Activated naive CD8-positive, alpha-beta T cell treated with anti-CD3 and anti-CD28 coated beads, Interleukin-2, amount 50 U/mL, for 24 hours (primary cell): ENCODE measurements at regions not wholly inside any gene's neighbourhood (a gene's known extent, or its start where the extent isn't known, plus 50 kb on each side); places are given as distances from the start of the nearest gene placed in this dataset.

Source experiments
- ATAC-seq: fragments of 150-1000 bp; cut with Tn5 transposase; one replicate; pipeline ENCODE4 v1.10.0; 2021
- DNase-seq: peaks from one replicate; pipeline ENCODE4 v3.0.0; 2021
- H3K27ac Mint-ChIP-seq: one replicate; pipeline ENCODE4 v1.8.0; 2021; ENCODE audit warnings: mild to moderate bottlenecking, mixed read lengths
- H3K27me3 Mint-ChIP-seq: one replicate; pipeline ENCODE4 v1.8.0; 2021; ENCODE audit warnings: mixed read lengths
- H3K36me3 Mint-ChIP-seq: one replicate; pipeline ENCODE4 v1.8.0; 2021; ENCODE audit warnings: low read depth, mixed read lengths
- H3K4me1 Mint-ChIP-seq: one replicate; pipeline ENCODE4 v1.8.0; 2021; ENCODE audit warnings: mixed read lengths
- H3K4me3 Mint-ChIP-seq: one replicate; pipeline ENCODE4 v1.8.0; 2021; ENCODE audit warnings: mild to moderate bottlenecking, moderate library complexity, mixed read lengths
- H3K9me3 Mint-ChIP-seq: one replicate; pipeline ENCODE4 v1.8.0; 2021; ENCODE audit warnings: mixed read lengths

DNA sequence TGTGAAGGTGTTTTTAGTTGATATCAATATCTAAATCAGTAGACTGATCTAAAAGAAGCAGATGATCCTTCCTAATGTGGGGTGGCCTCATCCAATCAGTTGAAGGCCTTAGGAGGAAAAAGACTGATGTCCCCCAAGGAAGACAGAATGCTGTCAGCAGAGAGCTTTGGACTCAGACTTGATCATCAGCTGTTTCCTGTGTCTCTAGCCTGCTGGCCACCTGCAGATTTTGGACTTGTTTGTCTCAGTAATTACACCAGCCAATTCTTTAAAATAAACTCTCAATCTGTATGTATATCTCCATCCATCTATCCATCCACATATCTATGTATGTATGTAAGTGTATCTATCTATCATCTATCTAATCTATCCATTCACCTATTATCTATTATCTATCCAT, 301.3 kb downstream of the LPIN1 start:
- H3K4me3 Mint-ChIP-seq: no peak overlapping the region
- DNase-seq (no peak), ATAC-seq (no peak)
- H3K27me3 Mint-ChIP-seq: no peaks in the 10 kb centered on the region
- no peaks in the 10 kb centered on the region for H3K36me3 Mint-ChIP-seq
- H3K4me1 Mint-ChIP-seq: peaks cover 65% of the 10 kb centered on the region
- H3K9me3 Mint-ChIP-seq: no peaks in the 10 kb centered on the region
- no peak overlapping the region for H3K27ac Mint-ChIP-seq

DNA sequence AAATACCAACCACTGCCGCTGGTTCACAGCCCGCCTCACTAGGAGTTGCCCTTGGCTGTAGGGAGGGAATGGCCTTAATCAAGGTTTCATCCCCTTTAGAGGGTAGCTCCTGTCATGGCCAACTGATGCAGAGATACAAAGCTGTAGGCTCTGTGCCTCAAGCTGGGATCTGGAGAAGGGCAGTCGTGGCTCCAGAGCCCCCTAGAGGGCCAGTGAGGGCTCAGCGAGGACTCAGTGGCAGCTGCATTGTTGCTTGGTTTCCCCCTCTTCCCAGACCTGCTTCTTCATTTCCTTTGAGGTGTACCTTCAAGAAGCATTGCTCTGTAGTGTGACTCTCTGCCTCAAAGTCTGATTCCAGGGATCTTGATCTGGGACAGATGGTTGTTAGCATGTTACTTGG, 302.1 kb downstream of the LPIN1 start:
- peaks cover under 1% of the 10 kb centered on the region for H3K9me3 Mint-ChIP-seq
- H3K4me1 Mint-ChIP-seq: peaks cover 58% of the 10 kb centered on the region
- ATAC-seq (peak; percentile 46), DNase-seq (no peak)
- H3K4me3 Mint-ChIP-seq: no peak overlapping the region
- H3K27ac Mint-ChIP-seq: no peak overlapping the region
- H3K27me3 Mint-ChIP-seq: peaks cover 1% of the 10 kb centered on the region
- H3K36me3 Mint-ChIP-seq: no peaks in the 10 kb centered on the region

DNA sequence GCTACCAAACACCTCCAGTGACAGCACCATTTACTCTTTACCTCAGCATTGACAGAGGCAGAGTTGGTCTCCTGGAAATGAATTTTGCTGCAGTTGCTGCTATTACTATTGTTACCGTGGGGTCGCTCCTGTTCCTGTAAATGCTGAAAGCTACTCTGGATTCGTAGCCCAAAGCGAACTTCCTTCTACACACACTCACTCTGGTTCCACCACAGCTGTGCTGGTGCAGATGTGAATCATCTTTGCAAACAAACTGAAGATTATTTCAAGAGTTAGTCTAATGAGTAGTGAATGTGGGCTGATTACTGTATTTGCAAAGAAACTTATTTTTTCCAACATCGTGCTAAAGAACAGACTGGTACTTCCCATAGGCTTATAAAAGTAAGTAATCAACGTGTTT, 304.0 kb downstream of the LPIN1 start:
- peak; percentile 24 for ATAC-seq
- Mint-ChIP-seq H3K36me3 (no peaks in the 10 kb centered on the region), H3K27ac (no peak overlapping the region), H3K4me3 (no peak overlapping the region), H3K4me1 (peaks cover 39% of the 10 kb centered on the region), H3K27me3 (peaks cover 5% of the 10 kb centered on the region), H3K9me3 (peaks cover 5% of the 10 kb centered on the region)
- no peak for DNase-seq

DNA sequence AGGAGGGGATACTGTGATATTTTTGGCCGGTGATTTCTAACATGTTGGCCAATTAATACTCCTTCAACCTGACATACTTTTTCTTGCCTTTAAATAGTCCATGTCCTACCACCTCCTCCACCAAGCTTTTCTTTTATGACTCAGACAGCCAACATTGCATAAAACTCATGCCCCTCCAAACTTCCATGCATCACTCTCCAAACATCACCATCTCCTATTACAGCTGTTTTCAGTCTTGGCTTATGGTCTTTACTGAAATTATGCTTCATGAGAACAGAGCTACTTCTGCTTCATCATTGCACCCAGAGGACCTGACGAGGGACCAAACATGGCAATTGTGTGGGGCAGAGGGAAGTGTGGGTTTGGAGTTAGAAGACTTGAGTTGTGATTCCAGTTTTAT, 305.4 kb downstream of the LPIN1 start:
- peaks cover 5% of the 10 kb centered on the region for H3K9me3 Mint-ChIP-seq
- H3K4me1 Mint-ChIP-seq: peaks cover 36% of the 10 kb centered on the region
- H3K27me3 Mint-ChIP-seq: peaks cover 5% of the 10 kb centered on the region
- no peaks in the 10 kb centered on the region for H3K36me3 Mint-ChIP-seq
- ATAC-seq: no peak
- no peak overlapping the region for H3K4me3 Mint-ChIP-seq
- no peak overlapping the region for H3K27ac Mint-ChIP-seq
- no peak for DNase-seq

DNA sequence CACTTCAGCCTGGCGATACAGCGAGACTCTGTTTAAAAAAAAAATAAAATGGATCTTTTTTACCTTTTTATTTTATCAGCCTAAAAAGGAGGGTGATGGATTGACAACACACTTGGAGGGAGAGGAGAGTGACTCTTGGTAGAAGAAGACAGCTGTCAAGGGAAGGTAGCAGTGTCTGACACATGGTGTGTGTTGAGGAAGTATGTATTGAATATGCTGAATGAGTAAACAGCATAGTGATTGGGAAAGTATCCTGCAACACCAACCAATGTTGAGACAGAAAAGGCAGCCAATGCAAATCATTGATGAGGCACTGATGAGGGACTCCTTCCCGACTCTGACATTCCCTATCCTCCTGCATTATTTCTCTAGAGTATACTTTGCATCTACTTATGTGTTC, 306.4 kb downstream of the LPIN1 start:
- ATAC-seq (no peak), DNase-seq (no peak)
- Mint-ChIP-seq H3K36me3 (no peaks in the 10 kb centered on the region), H3K27me3 (peaks cover 5% of the 10 kb centered on the region), H3K27ac (no peak overlapping the region), H3K4me1 (peaks cover 38% of the 10 kb centered on the region), H3K9me3 (peaks cover 5% of the 10 kb centered on the region), H3K4me3 (no peak overlapping the region)

DNA sequence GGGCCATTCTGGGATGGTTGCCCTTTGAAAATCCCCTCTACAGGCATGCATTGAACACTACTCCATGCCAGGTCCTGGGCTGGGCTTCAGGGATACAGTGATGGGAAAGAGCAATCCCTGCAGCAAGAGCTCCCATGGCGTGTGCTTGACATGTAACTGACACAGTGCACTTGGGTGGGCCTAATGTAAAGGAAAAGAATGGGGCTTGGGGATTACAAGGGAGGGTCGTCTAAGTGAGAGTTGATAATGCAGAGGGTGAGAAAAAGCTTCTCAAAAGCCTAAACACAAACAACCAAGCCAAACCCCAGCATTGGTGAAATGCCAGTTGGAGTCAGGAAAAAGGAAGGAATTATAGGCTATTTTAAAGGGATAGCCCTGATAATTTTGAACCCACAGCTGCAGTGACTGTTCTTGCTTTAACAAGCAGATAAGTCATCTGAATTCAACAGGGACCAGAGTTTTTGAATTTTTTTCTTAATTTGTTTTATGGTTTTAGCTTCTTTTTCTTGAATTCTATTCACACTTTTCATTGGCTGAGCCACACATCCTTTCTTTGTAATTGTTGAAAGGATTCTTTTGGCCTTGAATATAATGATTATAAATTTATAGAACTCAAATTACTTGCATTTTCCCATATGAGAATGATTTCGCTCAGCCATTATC, 308.7 kb downstream of the LPIN1 start:
- H3K27me3 Mint-ChIP-seq: peaks cover 9% of the 10 kb centered on the region
- no peak overlapping the region for H3K4me3 Mint-ChIP-seq
- ATAC-seq (no peak), DNase-seq (no peak)
- H3K9me3 Mint-ChIP-seq: peaks cover 5% of the 10 kb centered on the region
- no peaks in the 10 kb centered on the region for H3K36me3 Mint-ChIP-seq
- peaks cover 40% of the 10 kb centered on the region for H3K4me1 Mint-ChIP-seq
- H3K27ac Mint-ChIP-seq: no peak overlapping the region

DNA sequence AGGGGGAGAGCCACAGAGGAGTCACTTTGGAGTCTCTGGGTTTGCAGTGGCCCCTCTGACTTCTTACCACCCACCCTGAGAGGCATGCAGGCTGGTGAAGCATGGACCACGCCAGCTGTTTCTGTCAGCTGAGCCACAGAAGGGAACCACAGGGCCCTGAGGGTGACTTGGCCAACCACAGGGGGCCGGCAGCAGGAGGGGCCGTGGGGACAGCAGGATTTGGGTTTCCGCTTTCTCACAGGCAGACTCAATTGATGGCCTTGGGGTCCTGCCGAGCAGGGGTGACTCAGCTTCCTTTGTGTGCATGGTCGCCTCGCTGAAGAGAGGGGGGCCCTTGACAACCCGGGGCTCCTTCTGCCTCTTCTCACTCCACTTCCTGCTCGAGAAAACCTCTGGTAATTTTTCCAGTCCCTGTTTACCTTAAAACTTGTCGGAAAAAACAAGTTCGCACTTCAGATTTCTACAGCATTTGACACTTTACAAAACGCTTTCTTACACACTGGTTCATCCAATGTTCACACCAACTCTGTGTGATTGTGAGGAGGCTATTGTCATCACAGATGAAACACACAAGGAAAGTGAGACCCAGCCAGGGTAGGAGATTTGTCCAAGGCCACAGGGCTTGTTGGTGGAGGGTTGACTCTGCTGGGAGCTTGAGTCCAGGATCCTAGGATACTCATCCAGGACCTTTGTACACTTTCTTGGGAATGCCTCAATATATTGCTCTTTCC, 311.2 kb downstream of the LPIN1 start:
- Mint-ChIP-seq H3K4me3 (no peak overlapping the region), H3K36me3 (no peaks in the 10 kb centered on the region), H3K9me3 (peaks cover 5% of the 10 kb centered on the region), H3K27ac (no peak overlapping the region), H3K4me1 (peaks cover 35% of the 10 kb centered on the region), H3K27me3 (peaks cover 11% of the 10 kb centered on the region)
- peak; percentile 84 for ATAC-seq
- peak; percentile 60 for DNase-seq

DNA sequence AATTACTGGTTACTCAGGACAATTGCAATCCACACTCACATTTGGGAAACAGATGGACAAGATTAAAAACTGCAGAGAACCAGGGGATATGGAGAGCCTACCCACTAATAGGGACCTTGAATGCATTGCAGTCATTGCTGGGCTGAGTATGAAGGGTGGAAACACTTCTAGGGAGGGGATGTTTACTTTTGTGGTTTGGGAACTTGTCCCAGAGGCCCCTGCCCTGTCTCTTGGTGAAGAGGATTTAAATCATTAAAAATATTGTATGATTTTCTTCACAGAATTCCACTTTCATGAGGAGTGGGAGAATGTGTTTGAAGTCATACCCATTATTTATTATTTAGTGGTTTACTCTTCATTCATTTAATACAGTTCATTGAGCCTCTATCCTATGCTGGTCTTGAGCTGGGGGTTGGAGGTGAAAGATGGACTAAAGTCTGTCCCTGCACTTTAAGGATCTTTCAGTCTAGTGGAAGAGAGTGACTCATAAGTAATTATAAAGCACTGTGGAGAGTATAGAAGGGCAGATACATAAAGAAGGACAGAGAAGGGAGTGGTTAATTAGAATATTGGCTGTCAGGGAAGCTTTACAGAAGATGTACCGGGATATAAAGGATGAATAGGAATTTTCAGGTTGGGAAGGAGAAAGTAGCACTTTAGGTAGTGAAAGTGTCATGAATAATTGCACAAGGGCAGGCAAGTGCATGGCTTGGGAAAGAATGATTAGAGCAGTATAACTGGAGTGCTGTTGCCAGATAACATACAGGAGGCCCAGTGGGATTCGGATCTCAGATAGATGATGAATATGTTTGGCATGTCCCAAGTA, 313.4 kb downstream of the LPIN1 start:
- peaks cover 10% of the 10 kb centered on the region for H3K9me3 Mint-ChIP-seq
- ATAC-seq: no peak
- no peak for DNase-seq
- H3K27me3 Mint-ChIP-seq: peaks cover 6% of the 10 kb centered on the region
- H3K4me1 Mint-ChIP-seq: peaks cover 39% of the 10 kb centered on the region
- no peak overlapping the region for H3K4me3 Mint-ChIP-seq
- no peaks in the 10 kb centered on the region for H3K36me3 Mint-ChIP-seq
- no peak overlapping the region for H3K27ac Mint-ChIP-seq

DNA sequence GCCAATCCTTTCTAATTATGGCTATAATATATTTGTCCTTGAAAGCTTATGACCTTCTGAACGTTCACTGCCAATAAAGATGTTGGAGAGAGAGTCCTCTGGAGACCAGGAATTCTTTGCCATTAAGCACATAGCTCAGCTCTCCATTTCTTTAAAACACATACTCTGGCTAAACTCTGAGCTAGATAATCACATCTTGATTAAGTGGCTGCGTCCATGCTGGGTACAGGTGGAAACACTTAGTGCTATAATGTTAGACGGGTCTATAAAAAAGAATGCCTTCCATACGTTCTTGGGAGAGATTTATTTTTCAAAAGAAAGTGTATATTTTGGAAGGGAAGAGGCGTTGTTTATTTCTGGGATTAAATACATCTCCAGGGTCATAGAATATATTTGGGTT, 314.5 kb downstream of the LPIN1 start:
- DNase-seq: no peak
- Mint-ChIP-seq H3K4me1 (peaks cover 37% of the 10 kb centered on the region), H3K4me3 (no peak overlapping the region), H3K36me3 (no peaks in the 10 kb centered on the region), H3K27me3 (peaks cover 6% of the 10 kb centered on the region), H3K27ac (no peak overlapping the region), H3K9me3 (peaks cover 10% of the 10 kb centered on the region)
- no peak for ATAC-seq

DNA sequence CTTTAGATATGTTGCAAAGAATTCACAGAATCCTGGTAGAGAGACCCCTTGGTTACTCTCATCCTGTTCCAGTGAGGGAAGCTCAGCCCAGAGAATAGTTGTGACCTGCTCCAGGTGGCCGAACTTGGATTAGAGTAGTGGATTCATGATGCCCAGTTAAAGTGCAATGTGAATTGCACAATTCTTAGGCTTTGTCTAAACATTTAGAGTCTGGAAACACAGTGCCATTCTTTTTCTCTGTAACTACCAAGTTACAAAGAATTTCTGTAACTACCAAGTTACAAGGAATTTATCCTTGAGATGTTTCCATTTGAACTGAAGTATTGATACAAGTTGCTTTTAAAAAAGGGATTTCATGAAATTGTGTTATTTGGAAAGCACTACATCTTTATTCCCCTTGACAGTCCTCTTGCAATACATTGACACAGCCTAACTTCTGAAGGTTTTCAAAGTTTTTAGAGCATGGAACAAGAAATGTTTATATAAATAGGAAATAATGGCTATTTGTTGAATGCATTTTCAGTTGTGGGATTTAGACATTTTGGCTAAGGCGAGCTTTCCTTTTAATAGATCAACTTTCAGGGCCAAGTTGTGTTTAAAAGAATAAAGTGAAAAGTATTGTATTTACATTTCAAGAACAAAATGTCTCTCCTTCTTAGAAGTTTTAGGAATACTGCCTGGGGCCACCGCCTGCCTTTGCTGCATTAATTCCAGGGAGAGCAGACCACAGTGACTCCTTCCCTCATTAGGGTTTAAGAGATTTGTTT, 315.0 kb downstream of the LPIN1 start:
- Mint-ChIP-seq H3K36me3 (no peaks in the 10 kb centered on the region), H3K27me3 (peaks cover 6% of the 10 kb centered on the region), H3K4me3 (no peak overlapping the region), H3K9me3 (peaks cover 10% of the 10 kb centered on the region), H3K27ac (no peak overlapping the region), H3K4me1 (peaks cover 36% of the 10 kb centered on the region)
- ATAC-seq (no peak), DNase-seq (no peak)

DNA sequence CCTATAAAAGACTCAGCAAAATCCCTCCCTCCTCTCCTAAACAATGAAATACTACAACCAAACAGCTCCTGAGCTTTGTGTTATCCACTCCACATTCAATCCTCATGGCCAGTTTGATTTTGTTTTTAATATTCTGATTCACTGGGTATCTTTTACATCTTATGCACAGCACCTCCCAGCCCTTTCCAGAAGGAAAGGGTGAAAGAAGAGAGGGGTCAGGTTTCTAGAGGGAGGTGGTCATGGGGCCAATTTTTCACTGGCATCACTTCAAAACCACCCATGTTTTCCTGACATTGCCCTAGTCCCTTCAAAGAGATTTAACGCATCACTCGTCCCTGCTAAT, 315.6 kb downstream of the LPIN1 start:
- DNase-seq: no peak
- Mint-ChIP-seq H3K36me3 (no peaks in the 10 kb centered on the region), H3K9me3 (peaks cover 10% of the 10 kb centered on the region), H3K4me3 (no peak overlapping the region), H3K27me3 (peaks cover 6% of the 10 kb centered on the region), H3K4me1 (peaks cover 34% of the 10 kb centered on the region), H3K27ac (no peak overlapping the region)
- ATAC-seq: no peak

DNA sequence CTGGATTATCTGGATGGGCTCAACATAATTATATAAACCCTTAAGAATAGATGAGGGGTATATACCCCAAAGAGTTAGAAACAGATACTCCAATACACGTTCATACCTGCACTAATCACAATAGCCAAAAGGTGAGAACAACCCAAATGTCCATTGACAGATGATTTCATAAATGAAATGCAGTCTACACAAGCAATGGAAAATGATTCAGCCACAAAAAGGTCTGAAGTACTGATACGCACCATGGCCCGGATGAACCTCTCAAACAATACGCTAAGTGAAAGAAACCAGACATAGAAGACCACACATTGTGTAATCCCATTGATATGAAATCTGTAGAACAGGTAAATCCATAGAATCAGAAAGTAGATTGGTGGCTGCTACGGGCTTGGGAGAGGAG, 316.8 kb downstream of the LPIN1 start:
- ATAC-seq (no peak), DNase-seq (no peak)
- peaks cover 22% of the 10 kb centered on the region for H3K4me1 Mint-ChIP-seq
- H3K27ac Mint-ChIP-seq: no peak overlapping the region
- H3K36me3 Mint-ChIP-seq: no peaks in the 10 kb centered on the region
- H3K27me3 Mint-ChIP-seq: peaks cover 6% of the 10 kb centered on the region
- H3K9me3 Mint-ChIP-seq: peaks cover 10% of the 10 kb centered on the region
- H3K4me3 Mint-ChIP-seq: no peak overlapping the region

DNA sequence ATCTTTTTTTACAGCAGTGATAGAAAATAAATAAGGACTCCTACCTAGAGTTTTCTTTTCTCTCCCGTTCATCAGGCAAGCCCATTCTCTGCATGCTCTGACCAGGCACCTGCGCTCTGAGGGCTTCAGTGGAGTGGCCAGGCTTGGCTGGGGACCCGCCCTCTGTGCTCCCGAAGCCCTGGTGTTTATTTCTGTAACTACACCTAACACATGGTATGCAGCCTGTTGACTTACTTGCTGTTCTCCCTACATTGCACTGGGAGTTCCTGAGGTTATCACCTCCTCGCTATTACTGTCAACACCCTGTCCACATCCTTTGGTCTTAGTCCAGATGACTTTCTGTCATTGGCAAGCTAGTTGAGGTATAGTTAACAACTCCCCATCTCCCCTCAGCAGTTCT, 317.7 kb downstream of the LPIN1 start:
- peak; percentile 40 for ATAC-seq
- Mint-ChIP-seq H3K9me3 (peaks cover 10% of the 10 kb centered on the region), H3K27me3 (peaks cover 6% of the 10 kb centered on the region), H3K27ac (no peak overlapping the region), H3K36me3 (no peaks in the 10 kb centered on the region), H3K4me3 (no peak overlapping the region), H3K4me1 (peaks cover 14% of the 10 kb centered on the region)
- no peak for DNase-seq

DNA sequence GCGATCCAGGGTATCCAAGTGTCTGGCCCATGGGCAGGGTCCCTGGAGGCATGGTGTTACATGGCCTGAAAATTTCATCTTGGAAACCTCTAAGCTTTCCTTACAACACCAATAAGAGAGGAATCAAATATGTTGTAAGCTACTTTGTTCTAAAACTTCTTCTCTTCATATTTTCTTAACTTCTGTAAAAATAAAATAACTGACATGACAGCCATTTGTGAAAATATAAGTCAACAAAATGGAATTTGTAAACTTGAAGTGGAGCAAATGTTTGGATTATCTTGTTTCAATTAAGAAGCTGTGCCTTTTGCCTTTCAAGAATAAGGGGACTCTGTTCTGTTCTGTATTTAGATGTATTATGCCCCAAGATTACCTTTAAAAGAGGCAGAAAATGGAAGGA, 319.7 kb downstream of the LPIN1 start:
- no peak overlapping the region for H3K4me3 Mint-ChIP-seq

More for the DNA sequence above, 319.7 kb downstream of the LPIN1 start:
- Mint-ChIP-seq H3K36me3 (no peaks in the 10 kb centered on the region), H3K27me3 (no peaks in the 10 kb centered on the region), H3K4me1 (peaks cover 16% of the 10 kb centered on the region), H3K9me3 (peaks cover 10% of the 10 kb centered on the region), H3K27ac (no peak overlapping the region)
- ATAC-seq (no peak), DNase-seq (no peak)
